ENCODE measurements at regions not wholly inside any gene's neighbourhood (a gene's known extent, or its start where the extent isn't known, plus 50 kb on each side); places are given as distances from the start of the nearest gene placed in this dataset.

GRCh38 chr6:938271-938905 lies 245.4 kb upstream of the EXOC2 start:
- TF ChIP-seq SALL2 (tag by site-specific recombination; IDR thresholded peaks at IDR 0.05; ENCODE audit: borderline replicate concordance) (no peak), ZNF626 (tag by site-specific recombination; IDR thresholded peaks at IDR 0.05) (no peak)
